ENCODE measurements at regions not wholly inside any gene's neighbourhood (a gene's known extent, or its start where the extent isn't known, plus 50 kb on each side); places are given as distances from the start of the nearest gene placed in this dataset.

DNA sequence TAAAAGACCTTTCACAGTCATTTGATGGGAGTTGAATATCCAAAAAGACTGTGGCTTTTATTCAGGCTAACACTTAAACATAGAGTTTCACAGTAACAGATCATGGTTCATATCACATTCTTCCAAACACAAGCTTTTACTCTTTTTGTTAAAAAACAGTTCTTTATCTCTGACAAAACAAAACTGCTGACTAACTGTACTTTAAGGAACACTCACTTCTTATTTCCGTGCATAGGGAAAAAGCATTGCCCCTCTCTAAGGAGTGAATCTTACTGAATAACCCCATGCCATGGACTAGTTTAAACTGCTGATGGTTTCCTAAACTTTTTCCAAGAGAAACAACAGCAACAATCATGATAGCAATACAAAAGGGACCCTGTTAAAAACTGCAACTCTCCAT, 297.0 kb upstream of the INTU start:
- no peak for TF ChIP-seq POLR2A (IDR thresholded peaks at IDR 0.05)
- TF ChIP-seq, protein P1, sequence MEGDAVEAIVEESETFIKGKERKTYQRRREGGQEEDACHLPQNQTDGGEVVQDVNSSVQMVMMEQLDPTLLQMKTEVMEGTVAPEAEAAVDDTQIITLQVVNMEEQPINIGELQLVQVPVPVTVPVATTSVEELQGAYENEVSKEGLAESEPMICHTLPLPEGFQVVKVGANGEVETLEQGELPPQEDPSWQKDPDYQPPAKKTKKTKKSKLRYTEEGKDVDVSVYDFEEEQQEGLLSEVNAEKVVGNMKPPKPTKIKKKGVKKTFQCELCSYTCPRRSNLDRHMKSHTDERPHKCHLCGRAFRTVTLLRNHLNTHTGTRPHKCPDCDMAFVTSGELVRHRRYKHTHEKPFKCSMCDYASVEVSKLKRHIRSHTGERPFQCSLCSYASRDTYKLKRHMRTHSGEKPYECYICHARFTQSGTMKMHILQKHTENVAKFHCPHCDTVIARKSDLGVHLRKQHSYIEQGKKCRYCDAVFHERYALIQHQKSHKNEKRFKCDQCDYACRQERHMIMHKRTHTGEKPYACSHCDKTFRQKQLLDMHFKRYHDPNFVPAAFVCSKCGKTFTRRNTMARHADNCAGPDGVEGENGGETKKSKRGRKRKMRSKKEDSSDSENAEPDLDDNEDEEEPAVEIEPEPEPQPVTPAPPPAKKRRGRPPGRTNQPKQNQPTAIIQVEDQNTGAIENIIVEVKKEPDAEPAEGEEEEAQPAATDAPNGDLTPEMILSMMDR (IDR thresholded peaks at IDR 0.05): no peak
